Dedifferentiated amniotic fluid mesenchymal stem cell (primary cell): ENCODE measurements at regions not wholly inside any gene's neighbourhood (a gene's known extent, or its start where the extent isn't known, plus 50 kb on each side); places are given as distances from the start of the nearest gene placed in this dataset.

Experiments
- DNase-seq: peaks from one replicate; pipeline ENCODE4 v3.0.0-alpha.2; 2016; ENCODE audit errors: extremely low spot score

GRCh38 chr3:24763393-24763792 is 268.7 kb upstream of the THRB start:
- no peak for DNase-seq

DNA sequence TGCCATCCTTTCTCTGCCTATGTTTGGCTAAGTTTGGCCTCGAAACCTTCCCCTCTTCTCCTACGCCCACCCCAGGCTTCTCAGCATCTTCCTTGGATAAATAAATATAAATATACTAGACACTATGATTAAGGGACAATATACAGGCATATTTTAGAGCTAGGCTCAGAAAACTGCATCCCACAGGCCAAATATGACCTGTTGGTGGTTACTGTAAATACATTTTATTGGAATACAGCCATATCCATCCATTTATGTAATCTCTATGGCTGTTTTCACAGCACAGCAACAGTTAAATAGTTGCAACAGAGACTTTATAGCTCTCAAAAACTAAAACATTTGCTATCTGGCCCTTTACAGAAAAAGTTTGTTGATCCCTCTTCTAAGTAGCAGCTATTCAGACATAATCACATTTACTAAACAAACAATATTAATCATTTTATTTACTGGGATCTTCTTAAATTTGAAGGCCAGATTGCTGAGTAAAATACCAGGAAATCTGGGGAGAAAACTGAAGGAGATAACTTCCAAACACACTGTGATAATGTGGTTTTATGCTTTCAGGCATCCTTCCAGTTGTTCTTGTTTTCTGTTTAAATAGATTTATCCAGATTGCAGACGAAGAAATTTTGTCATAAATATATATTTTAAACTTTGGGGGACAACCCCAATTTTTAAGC is 269.7 kb upstream of the THRB start:
- no peak for DNase-seq

GRCh38 chr3:24765399-24765798 is 270.7 kb upstream of the THRB start:
- DNase-seq, result peak; percentile 26

GRCh38 chr3:24769918-24770317 is 275.3 kb upstream of the THRB start:
- DNase-seq, result no peak

GRCh38 chr3:24773798-24774197 is 279.1 kb upstream of the THRB start:
- DNase-seq, result peak; percentile 67

DNA sequence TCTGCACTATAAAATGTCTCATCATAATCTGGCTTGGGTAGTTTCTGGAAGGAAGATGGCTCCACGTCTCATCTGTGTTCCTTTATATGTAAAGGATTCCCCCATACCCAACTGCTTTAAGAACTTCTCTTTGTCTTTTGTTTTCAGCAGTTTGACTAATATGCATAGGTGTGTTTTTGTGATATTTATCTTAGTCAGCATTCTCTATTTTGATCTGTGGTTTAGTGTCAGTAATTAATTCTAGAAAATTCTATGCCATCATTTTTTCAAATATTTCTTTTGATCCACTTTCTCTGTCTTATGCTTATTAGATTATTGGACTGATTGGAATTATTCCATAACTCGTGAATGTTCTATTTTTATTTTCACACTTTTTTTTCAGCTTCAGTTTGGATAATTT is 286.3 kb upstream of the THRB start:
- DNase-seq, result no peak

- no peak for DNase-seq
These were observed 286.8 kb upstream of the THRB start for GRCh38 chr3:24781454-24781853.

- DNase-seq, result no peak
These were observed 299.2 kb upstream of the THRB start for GRCh38 chr3:24793896-24794295.

DNA sequence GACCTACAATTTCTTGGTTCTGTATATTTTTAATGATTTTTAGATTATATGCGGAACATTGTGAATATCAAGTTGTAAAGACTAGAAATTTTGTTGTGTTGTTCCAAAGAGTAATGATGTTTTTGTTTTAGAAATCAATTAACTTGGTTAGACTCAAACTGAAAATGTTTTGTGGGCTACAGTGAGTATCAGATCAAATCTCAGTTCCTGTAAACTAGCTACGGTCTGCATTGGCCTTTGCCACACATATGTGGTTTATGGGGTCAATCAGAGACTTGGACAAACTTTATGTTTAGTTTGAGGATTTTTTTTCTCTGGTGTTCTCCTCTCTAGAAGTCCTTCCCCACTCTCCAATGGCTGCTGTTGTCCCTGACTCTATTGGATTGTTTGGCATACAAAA is 308.0 kb upstream of the THRB start:
- no peak for DNase-seq

- DNase-seq, result no peak
These were observed 309.4 kb upstream of the THRB start for GRCh38 chr3:24804095-24804494.

- no peak for DNase-seq
These were observed 316.2 kb upstream of the THRB start for GRCh38 chr3:24810881-24811280.

DNA sequence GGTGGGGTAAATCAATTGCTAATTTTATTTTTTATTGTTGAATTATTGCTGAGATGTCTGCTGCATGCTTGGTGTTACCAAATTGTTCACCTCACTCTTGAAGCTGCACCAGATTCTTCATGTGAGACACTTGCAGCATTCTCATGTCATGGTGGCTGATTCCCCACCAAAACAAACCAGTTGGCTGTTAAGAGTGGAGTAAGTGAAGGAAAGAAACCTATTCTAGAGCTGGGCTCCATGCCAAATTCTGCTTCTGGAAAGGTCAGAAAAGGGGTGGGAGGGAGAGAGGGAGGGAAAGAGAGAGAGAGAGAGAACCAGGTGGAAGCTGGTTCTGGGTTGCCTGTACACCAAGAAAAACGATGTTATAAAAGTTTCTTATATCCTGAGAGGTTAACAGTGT is 317.5 kb upstream of the THRB start:
- no peak for DNase-seq

GRCh38 chr3:24818055-24818454 is 323.4 kb upstream of the THRB start:
- DNase-seq, result no peak

DNA sequence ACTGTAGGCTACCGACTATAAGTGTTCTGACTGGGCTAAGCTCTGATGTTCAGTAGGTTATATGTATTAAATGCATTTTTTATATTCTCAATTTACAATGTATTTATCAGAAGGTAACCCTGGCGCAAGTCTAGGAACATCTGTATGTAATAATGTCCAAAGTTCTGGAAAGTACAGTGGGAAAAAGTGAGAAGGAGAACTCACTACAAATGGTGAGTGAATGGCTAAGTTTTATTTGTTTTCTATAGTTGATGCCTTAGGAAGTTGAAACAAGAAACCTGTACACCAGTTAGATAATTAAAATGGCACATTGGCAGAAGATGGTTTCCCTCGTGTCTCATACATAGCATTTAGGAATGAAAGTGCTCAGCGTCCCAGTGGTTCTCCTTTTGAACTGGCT is 333.4 kb upstream of the THRB start:
- no peak for DNase-seq

DNA sequence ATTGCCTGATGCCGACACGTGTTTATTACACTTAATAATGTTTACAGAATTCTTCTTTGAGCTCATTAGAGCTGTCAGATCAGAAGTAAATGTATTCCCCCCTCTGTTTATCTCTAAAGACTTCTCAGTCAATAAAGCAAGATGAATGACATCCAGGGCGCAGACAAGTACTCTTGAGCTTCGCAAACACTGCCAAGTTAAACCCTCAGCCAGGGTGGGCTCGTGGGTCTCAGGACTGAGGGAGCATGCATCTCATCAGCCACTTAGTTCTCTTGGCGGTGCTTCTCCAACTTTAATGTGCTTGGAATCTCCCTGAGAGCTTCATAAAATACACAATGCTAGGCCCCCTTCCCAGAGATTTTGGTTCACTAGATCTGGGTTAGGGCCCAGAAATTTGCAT is 333.9 kb upstream of the THRB start:
- DNase-seq, result no peak

- no peak for DNase-seq
These were observed 334.4 kb upstream of the THRB start for GRCh38 chr3:24829011-24829581.

GRCh38 chr3:24829629-24830229 is 335.1 kb upstream of the THRB start:
- no peak for DNase-seq

DNA sequence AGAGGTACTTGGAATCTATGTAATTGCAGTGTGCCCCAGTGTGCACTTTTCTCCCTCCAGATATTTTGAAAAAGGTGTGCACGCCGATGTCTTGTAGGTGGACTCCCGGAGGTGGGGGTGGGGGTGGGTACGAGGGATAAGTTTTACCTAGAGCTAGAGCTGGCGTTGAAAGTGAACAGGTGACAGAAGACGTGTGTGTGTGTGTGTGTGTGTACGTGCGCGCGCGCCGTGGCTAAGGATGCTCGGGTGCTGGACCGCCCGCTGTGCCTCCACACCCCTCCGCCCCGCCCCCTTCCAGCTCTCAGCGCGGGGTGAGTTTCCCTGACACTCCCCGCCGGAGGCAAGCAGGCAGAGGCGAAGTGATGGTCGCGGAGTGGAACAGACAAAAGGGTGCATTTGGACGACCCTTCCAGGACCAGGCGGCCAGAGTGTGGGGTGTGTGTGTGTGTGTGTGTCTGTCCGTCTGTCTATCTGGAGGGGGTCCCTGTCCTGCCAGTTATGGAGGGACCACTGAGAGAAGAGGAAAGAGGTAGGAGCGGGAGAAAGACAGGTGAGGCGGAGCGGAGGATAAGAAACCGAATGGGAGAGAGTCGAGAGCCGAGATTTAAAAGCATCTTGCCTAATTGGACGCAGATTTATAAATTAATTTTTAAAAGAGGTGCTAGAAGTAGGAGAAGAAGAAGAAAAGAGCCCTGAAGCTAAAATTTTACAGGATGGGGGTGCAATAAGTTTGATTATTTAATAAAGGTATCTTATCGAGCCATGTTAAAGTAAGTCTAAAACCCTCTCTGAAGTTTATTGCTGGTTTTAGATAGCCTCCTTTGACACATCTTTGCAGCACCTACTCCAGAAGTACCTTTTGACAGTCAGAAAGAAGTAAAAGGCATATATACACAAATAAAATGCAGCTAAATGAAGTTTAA is 335.8 kb upstream of the THRB start:
- no peak for DNase-seq

- DNase-seq, result no peak
These were observed 336.6 kb upstream of the THRB start for GRCh38 chr3:24831221-24831620.

DNA sequence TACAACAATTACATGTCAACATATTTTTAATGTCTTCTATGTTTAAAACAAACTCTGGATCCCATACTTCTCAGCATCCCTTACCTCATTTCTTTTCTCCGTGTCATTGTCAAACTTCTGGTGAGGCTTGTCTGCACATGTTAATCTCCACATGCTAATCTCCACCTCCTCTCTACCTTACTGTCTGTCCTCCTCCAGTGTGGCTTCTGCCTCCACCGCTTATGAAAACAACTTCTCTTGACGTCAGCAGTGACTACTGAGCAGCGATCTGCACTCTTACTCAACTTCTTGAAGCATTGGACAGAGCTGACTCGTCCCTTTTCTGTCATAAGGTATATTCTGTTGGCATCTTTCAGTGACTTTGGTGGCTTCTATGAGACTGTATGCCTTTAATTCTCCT is 338.2 kb upstream of the THRB start:
- no peak for DNase-seq

GRCh38 chr3:24834442-24834841 is 339.8 kb upstream of the THRB start:
- no peak for DNase-seq

GRCh38 chr3:24835510-24835909 is 340.9 kb upstream of the THRB start:
- no peak for DNase-seq

DNA sequence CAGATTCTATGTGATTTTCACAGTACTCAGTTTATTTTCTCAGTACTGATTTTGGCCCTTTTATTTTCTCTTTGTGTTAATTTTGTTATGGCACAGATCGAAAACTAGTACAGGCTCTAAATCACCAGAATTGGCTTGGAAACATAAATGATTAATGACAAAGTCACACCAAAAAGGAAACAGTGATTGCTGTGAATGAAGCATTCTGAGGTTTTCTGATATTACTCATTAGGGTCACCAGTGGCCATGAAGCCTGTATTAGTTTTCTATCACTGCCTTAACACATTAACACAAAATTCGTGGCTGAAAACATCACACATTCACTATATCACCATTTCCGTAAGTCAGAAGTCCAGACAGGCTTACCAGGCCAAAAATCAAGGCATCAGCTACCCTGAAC is 343.0 kb upstream of the THRB start:
- no peak for DNase-seq
